K562 (cell line): ENCODE measurements at regions not wholly inside any gene's neighbourhood (a gene's known extent, or its start where the extent isn't known, plus 50 kb on each side); places are given as distances from the start of the nearest gene placed in this dataset.

ENCODE experiments used
- BCLAF1 ChIP-seq, 2 experiments: fragments of 450-650 bp in 1 of 2; IDR thresholded peaks; 2 replicates each; pipeline ENCODE4 v1.6.1; 2011 to 2017; ENCODE audit warnings: low read depth in 2 of 2, antibody characterized with exemption in 1 of 2, borderline replicate concordance in 1 of 2, low read length in 1 of 2, mild to moderate bottlenecking in 1 of 2, mixed read lengths in 1 of 2; ENCODE audit not compliant: control insufficient read depth in 1 of 2
- GABPB2 ChIP-seq: fragments of 250-450 bp; sonication (Bioruptor Pico); conservative IDR thresholded peaks from 2 replicates; pipeline ENCODE4 v1.5.1; 2021; ENCODE audit warnings: mild to moderate bottlenecking
- HDAC2 ChIP-seq: fragments of 450-650 bp; IDR thresholded peaks from 2 replicates; pipeline ENCODE4 v1.6.1; 2016; ENCODE audit warnings: mild to moderate bottlenecking
- MCM2 ChIP-seq: fragments of 450-650 bp; IDR thresholded peaks from 2 replicates; pipeline ENCODE4 v1.6.1; 2017; ENCODE audit warnings: low read depth, mild to moderate bottlenecking
- MECOM ChIP-seq: fragments of 250-450 bp; sonication (Bioruptor Pico); IDR thresholded peaks from 2 replicates; pipeline ENCODE4 v1.8.0; 2022; ENCODE audit warnings: inconsistent platforms
- RHOXF2B ChIP-seq: fragments of 250-450 bp; sonication (Bioruptor Pico); conservative IDR thresholded peaks from 2 replicates; pipeline ENCODE4 v1.5.1; 2021
- ZHX1 ChIP-seq: fragments of 150-350 bp; conservative IDR thresholded peaks from 2 replicates; pipeline ENCODE4 v1.6.1; 2014; ENCODE audit warnings: low read length

GRCh38 chr3:72065236-72065635 lies 280.3 kb upstream of the PROK2 start (continued):
- TF ChIP-seq ZHX1 (no peak), BCLAF1 (IDR thresholded peaks at IDR 0.05; ENCODE audit: borderline replicate concordance in 1 of 2, control insufficient read depth in 1 of 2, low read depth in 2 of 2, low read length in 1 of 2) (no peak), RHOXF2B (CRISPR knock-in tag) (no peak), GABPB2 (CRISPR knock-in tag) (no peak), MCM2 (no peak), HDAC2 (no peak), MECOM (CRISPR knock-in tag) (no peak)
